HG03196 (cell line): ENCODE measurements at regions not wholly inside any gene's neighbourhood (a gene's known extent, or its start where the extent isn't known, plus 50 kb on each side); places are given as distances from the start of the nearest gene placed in this dataset.

Experiments
- ATAC-seq: cut with Tn5 transposase; IDR thresholded peaks from one replicate; pipeline ENCODE4 v1.9.1; 2021; ENCODE audit not compliant: unreplicated experiment

DNA sequence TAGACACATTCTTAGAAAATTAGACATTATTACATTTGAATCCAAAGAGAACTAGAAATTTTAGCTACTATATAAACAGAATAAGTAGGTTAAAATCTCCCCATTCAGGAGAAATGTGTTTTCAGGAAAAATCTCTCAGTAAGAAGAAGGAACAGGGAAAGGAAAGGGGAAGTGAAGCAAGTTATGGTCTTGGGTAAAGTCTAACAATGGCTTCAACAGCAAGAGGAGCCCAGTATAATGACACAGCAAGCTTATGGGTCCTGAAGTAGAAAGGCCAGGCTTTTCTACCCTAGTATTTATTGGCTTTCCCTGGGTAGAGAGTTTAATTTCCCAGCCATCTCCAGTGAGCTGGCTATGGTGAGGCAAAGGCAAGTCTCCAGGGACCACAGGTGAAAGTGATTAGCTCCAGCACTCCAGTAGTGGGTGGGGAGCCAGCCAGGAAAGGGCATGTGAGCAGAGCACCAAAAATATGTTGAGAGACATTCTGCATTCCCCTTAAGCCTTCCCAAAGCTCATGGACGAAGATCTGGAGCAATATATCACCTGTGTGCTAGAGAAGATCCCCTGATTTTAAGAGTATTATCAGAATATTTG is 981.7 kb downstream of the NR2F1-AS1 start:
- ATAC-seq = no peak

DNA sequence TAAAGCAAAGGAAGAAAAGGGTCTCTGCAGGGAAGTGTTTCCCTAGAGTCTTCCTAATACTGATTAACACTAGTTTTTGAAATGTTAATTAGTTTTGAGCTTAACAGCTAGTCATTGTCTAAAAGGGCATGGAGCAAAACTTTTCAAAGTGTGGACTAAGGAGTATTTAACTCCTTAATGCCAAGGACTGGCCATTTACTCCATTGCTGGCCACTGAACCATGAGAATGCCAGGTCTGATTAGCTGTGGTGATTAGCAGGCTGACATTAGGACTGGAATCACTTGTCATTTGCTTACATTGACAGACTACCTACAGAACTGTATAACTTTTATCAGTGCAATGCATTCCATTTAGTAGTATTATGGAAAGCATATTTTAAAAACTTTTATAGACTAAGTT is 987.0 kb downstream of the NR2F1-AS1 start:
- ATAC-seq = no peak

DNA sequence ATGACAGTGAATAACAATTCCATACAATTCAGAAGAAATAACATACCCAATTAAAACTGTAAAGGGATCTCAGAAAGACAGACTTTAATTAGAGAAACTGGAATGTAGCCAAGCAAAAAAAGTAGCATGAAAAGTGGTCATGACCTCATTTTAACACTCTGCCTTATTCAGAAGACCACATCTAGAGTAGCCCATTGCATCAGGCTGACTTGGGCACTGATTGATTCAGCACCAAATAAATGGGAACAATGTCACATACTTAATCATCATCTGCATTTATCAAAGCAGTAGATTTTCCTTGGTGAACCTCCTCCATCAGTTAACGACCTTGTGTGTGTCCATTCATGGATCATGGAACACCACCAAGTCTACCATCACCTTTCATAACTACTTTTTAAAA is 992.1 kb downstream of the NR2F1-AS1 start:
- no peak for ATAC-seq

DNA sequence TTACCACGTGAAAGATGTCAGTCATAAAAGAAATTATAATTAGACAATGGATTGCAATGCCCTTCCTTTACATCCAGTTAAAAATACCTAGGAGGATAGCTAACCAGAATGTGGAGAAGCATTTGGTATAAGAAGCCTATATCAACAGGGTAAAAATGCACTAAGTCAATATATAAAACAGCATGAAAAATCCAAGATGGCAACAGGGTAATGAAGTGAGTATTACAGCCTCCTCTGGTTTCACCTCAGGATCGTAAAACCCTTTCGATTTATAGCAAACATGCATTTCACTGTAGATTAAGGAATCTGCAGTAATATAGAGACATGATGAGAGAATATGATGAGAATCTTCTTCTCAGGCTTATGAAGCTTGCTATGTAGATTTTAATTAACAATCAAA is 999.3 kb downstream of the NR2F1-AS1 start:
- ATAC-seq = no peak

DNA sequence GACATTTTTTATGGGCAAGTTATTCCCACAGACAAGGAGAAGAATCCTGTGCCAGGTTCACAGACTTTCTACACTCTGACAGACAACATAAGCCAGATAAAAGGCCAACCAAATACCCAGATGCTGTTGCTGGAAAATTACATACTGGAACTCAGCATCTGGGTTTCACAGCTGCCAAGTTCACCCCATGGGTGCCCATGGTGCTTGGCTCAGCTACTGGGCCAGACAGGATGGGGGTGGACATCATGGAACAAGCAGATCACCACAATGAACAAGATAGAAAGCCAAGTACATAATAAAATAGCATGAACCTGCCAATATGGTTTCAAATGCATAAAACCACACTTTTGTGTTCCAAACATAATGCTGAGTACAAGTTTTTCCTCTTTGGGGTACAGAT is 999.8 kb downstream of the NR2F1-AS1 start:
- no peak for ATAC-seq

DNA sequence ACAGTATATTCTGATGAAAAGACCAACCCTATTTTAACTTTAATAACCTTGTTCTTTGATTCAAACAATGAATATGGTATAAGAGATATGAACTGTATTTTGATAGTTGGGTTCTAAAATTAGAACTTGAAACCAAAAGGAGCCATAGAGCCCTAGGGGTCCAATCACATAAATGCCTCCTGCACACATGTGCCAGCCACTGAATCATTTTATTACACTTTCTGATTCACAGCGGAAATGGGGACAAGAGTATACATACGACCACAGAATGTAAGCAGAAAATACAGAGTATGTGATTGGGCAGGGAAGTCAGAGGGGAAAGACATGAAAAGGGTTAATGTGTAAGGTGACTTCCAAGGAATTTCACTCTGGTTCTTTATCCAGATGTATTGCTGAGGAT is 1000.2 kb downstream of the NR2F1-AS1 start:
- ATAC-seq = no peak

DNA sequence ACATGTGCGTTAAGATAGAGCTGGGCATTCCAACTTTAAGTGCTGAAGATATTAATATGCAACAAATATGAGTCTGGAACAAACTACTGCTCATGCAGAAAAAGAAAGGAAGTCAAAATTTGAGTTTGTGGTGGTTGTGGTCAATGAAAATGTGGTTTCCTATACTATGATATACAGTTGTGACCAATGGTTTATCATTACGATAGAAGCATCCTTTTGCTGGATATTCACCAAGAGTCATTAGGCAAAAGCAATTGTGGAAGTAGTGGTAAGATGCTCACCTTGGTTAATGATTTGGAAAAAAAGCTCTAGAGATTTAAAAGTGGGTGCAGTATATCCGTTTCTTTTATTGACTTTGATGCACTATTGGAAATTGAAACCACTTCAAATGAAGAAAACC is 1007.0 kb downstream of the NR2F1-AS1 start:
- ATAC-seq = no peak

DNA sequence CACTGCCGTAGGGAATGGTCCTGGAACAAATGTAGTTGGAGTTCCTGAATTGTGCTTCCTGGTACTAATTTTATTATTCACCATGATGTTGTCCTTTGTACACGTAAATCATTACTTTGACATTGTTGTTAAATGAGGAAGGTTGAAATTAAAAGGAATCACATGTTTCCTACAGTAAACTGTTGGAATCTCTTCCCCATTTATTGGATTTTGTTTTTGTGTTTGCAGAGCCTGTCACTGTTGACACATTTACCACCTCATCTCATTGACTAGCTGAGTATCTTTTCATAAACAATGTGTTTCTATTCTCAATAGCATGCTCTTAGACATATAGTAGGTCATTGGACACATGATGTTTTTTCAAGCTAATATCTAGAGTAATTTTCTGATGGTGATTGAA is 1012.5 kb downstream of the NR2F1-AS1 start:
- no peak for ATAC-seq

DNA sequence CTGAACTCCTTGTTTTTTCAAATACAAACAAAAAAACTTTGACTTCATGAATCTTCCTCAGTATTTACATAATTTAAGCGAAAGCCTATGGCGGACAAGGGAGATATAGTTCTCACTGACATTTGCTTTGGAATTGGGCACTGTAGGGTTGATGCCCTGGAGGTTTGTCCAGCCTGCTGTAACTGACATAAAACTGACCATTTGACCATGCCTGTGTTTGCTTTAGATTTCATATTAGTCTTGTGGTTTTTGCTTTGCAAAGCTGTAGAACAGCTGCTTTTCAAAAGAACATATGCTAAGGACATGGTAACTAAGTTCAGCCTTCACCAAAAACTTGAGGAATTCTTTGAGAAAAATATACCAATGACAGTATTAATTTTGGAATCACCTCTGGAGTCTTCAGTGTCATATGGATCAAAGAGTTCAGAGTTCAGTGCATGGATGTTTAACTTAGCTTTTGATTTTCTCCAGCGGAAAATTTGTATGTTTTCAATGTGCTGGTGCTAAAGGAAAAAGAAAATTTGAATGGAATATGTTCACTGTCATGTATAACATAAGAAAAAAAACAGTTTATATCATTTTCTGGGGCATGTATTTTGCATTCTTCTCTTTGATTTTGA is 1013.1 kb downstream of the NR2F1-AS1 start:
- no peak for ATAC-seq

DNA sequence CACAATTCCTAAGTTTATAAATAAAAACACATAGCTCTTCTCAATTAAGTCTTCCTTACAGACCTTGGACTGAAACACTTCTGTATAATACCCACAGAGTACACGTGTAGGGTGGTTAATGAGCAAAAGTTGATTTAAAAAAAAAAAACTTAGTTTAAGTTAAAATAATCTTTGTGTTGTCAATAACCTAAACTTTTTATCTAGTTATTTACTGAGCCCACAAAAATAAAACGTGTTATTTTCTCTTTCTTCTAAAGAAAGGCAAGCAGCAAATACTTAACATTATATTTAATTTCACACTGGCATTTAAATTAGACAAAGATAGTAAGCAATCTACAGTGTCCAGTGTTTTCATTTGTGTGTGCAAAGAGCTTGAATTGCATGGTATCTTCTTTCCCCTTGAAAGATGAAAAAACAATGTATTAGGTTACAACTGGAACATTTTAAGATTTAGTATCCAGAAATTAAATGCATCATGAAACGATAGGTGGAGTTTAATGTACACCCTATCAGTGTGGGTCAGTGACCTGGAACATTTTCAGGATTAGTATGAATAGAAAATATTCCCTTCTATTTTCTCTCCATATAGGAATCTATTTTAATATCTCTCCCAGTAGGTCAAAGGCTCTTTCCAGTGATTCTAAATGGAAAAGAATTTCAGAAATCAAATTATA is 1014.8 kb downstream of the NR2F1-AS1 start:
- no peak for ATAC-seq

DNA sequence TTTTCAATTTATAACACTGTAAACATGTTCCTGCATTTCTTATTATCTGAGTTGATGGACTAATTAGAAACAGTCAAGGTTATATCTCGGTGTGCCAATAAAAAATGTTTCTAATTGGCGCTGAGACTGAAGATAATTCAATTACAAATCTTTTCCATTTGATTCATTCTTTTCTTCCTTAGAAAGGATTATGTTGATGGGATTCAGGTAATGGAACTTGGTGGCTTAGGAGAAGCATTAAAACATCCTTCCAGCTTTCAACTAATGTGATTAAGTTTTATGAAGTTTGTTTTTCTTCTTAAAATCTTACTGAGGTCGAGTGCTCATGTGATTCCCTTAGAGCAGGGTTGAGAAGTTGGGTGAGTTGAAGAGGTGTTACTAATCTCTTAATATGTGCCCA is 1015.3 kb downstream of the NR2F1-AS1 start:
- ATAC-seq = no peak

DNA sequence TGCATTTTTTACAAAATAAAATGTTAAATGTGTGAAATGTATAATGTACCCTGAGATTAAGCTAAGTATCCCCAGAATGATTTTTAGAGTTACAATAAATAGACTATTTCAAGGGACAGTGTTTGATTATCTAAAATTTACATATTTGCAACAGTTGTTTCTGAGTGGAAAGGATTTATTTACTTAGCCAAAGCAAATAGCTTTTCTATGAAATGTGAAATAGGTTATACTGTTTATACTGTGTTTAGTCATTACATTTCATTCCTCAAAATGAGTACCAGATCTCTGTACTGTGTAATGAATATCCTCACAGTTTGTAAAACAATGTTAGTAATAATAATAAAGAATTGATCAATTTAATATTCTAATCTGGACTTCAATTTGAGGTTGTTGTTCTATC is 1019.0 kb downstream of the NR2F1-AS1 start:
- no peak for ATAC-seq

DNA sequence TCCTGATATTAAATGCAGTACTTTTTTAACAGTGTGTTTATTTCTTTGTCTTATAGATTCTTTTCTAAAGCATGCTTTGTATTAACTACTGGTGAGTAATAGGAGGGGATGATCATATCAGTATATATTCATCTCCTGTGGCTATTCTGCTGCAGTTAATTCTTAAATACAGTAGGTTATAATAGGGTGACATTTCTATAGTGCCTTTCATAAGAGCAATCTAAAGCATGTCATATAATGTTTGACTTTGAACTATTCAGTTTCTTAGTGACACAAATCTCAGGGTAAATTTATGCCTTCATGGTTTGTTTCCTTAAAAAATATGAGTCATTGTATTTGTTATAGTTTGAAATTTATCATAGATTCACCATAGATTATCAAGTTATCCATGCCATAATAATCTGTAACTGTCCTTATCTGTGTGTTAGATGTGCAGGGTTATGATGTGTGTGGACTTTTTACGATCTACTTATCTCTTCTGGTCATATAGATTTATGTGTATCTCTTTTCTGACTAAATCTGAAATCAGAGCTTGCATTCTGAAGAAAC is 1019.5 kb downstream of the NR2F1-AS1 start:
- ATAC-seq = no peak

DNA sequence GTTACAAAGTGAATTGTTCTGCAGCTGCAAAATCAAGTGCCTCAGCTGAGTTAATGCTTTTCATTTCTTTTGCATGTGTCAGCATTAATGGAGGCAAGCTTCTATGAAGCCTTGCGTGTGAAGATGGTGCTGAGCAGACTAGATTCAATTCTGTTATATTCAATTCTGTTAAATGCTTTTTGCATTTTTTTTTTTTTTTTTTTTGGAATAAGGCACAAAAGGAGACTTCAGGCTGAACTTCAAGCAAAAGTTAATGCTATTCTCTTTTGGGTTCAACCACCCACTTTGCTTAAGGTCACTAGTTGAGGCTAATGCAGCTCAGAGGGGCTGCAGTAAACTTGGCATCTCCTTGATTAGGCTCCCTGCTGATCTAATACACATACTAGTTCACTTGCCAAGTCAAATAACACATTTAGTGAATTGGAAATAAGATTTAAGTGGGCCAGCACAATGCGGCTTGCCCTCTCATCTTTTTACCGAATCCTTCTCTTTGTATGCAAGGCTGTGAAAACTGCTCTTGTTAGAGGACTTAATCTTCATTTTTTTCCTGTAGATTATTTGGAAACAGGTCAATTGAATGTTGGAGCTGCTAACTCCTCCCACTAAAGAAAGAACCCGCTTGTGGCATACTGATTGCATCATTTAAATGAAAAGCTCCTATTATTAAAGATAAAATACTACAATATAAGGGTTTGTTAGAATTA is 1020.2 kb downstream of the NR2F1-AS1 start:
- no peak for ATAC-seq

DNA sequence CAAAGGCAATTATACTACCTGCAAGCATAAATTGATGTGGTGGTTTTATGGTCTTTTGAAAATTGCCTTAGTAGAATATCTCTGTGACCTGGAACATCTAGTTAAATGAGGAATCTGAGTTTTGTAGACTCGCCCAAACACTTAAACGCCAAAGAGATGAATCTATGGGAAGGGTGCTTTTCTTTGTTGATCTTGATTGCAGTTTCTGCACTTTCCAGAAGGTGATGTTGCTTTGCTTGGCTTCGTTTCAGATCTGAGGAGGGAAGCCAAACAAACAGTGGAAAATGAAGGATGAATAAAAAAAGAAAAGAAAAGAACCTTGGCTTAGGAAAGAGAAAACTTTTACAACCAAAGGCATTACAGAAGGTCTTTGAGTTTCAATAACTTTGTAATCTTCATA is 1021.2 kb downstream of the NR2F1-AS1 start:
- ATAC-seq = no peak

DNA sequence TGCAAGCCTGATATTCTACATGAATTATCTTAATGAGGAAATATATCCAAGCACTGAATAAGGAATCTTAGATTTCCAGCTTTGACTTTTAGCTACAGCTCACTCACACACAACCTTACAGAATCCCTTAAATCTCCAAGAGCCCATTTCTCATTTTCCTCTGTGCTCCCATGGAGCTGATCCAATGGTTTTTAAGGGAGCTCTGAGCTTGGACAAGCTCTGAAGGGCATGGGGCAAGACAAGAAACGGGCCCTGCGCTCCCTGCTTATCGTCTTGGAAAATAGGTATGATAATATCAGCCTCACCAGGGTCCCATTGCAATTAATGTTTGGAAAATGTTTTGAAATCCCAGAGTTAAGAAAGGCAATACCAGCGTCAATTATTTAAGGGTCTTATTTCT is 1021.7 kb downstream of the NR2F1-AS1 start:
- no peak for ATAC-seq

DNA sequence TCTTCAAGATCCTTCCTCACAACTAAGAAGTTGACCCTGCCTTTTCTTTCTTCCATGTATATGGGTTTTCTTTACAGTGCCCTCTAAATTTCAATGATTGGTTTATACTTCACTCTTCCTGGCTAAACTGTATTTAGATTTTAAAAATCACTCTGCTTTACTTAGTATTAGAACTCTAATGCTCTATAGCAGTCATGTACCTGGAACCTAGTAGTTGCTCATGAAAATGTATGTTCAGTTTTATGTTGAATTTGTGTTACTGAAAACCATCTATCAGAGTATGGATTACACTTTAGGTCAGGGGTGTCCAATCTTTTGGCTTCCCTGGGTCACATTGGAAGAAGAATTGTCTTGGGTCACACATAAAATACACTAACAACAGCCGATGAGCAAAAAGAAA is 1024.3 kb downstream of the NR2F1-AS1 start:
- ATAC-seq = no peak

DNA sequence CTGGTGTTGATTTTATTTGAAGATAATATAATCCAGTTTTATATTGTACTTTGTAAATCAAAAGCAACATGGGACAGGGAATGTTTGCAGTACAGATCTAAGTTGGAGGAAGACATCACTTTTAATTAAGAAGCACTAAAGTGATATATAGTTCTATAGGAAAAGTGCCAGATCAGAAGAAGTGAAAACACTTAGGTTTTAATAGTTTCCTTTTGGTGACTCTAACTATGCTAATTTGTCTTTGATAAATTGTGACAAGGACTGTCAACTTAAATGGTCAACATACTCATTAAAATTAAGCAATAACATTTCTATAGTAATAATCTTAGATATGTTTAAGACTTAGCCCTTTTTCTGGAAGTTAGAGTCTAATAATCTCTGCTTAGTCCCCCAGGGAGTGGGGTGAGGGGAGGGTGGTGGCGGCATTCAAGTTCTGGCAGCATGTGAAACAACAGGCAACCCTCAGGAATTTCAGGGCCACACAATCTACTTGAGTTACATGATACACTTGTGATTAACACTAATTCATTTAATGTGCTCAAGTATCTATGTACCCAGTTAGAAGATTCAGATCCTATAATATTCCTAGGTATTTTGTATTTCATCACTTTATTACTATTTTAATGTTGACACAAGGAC is 1026.5 kb downstream of the NR2F1-AS1 start:
- ATAC-seq = no peak

DNA sequence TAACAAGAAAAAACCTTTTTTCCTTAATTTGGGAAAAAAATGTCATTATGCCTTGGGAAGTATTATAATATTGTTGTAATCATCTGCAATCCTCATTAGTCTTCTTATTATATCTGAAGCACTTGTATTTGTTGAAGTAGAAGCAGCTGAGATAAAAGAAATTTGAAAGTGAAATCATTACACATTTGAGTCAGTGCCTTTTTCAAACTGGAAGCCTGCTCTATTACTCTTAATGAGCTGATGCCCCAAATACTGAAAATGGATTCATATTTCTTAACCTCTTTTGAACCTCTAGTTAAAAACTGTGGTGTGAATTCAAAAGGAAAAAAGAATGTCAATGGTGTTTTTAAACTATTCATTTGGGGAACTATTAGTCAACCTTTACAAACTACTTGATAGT is 1027.7 kb downstream of the NR2F1-AS1 start:
- ATAC-seq = no peak

DNA sequence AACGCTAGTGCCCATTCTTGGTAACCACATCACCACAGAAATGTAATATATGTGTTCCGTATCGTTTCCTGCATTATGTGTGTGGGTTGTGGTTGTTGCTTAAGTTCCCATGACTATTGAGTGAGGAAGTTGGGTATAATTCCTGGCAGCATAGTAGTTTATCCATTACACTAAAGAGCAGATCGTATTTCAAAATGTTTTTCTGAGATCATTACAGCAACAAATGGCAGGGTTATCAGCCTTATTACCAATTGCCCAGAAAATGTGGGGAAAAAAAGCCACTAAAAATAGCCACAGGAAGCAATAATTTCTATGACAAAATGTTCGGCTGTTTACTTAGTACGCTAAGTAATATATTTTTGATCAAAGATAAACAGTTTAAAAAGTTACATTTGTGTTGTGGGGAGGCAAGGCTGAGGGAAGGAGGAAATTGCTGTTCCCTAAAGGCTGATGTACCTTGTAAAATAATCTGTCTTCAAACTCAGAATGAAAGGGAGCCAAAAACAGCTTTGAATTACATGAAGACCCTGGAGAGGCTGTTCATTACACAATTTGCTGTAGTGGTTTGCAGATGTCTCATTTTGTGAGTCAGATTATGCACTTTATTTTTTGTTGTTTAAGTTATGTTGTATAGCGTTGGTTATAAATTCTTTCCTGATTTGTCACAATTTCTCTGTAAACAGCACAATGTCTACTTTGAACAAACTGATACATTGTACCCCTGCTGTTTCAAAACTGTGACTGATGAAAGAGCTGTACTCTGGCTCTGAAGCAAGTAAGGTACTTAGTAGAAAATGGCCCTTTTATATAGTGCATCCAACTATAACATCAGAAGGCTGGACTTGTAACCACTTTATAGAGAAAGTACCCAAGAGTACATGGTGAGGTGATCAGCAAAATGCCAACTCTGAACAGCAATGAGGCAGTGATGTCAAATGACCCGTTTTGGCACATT is 1028.5 kb downstream of the NR2F1-AS1 start:
- no peak for ATAC-seq
